Vagina (tissue), 2 donors: ENCODE measurements at regions not wholly inside any gene's neighbourhood (a gene's known extent, or its start where the extent isn't known, plus 50 kb on each side); places are given as distances from the start of the nearest gene placed in this dataset.

Experiments used
- DNase-seq, 2 donors: peaks; one replicate each; pipeline ENCODE4 v3.0.0-alpha.2; 2017; ENCODE audit errors: extremely low spot score in 2 of 2
- H3K27ac ChIP-seq: fragments of 200-600 bp; sonication (generic); one replicate; pipeline ENCODE4 v1.5.1; 2019
- H3K27me3 ChIP-seq: fragments of 200-600 bp; sonication (generic); one replicate; pipeline ENCODE4 v1.5.1; 2019
- H3K36me3 ChIP-seq, 2 donors: fragments of 200-600 bp; sonication (generic); one replicate each; pipeline ENCODE4 v1.5.1; 2017 to 2019
- H3K4me1 ChIP-seq: fragments of 200-600 bp; sonication (generic); one replicate; pipeline ENCODE4 v1.5.1; 2019
- H3K4me3 ChIP-seq, 2 donors: fragments of 200-600 bp; sonication (generic); 1 replicate in 1 of 2; 2 replicates in 1 of 2; pipeline ENCODE4 v1.5.1; 2016 to 2019
- H3K9me3 ChIP-seq: fragments of 200-600 bp; sonication (generic); one replicate; pipeline ENCODE4 v1.5.1; 2019
- CTCF ChIP-seq, 3 experiments: fragments of 450-650 bp in 2 of 3; fragments of 200-600 bp in 1 of 3; sonication (generic) in 1 of 3; IDR thresholded peaks; one replicate each; pipeline ENCODE4 v1.5.1; 2017 to 2019; ENCODE audit warnings: antibody characterized with exemption in 3 of 3, mild to moderate bottlenecking in 2 of 3, moderate library complexity in 2 of 3
- POLR2A ChIP-seq, 2 donors: fragments of 450-650 bp; IDR thresholded peaks; one replicate each; pipeline ENCODE4 v1.6.1; 2017; ENCODE audit warnings: antibody characterized with exemption in 2 of 2, mild to moderate bottlenecking in 2 of 2, moderate library complexity in 2 of 2
- POLR2AphosphoS5 ChIP-seq, 2 donors: sonication (generic); formaldehyde crosslinking; IDR thresholded peaks; one replicate each; pipeline ENCODE4 v1.9.0; 2017; ENCODE audit warnings: antibody characterized with exemption in 2 of 2, mild to moderate bottlenecking in 2 of 2, low read depth in 1 of 2; ENCODE audit not compliant: insufficient read depth in 1 of 2
- intact Hi-C: fragments of 100-400 bp; cut with DNase I; formaldehyde crosslinking; loops from one replicate; pipeline ENCODE4 v1.15.1; 2023

GRCh38 chr3:194928831-194929577, 243.3 kb downstream of the FAM43A start:
- no peak overlapping the region for H3K4me3 ChIP-seq
- H3K9me3 ChIP-seq, result no peaks in the 10 kb centered on the region
- peak in 1 of 2 donors; percentile 72 for DNase-seq
- H3K36me3 ChIP-seq, result no peaks in the 10 kb centered on the region
- TF ChIP-seq POLR2AphosphoS5 (IDR thresholded peaks at IDR 0.05; ENCODE audit: insufficient read depth in 1 of 2, low read depth in 1 of 2), result no peak
- TF ChIP-seq POLR2A (IDR thresholded peaks at IDR 0.05), result no peak
- no peak for TF ChIP-seq CTCF (IDR thresholded peaks at IDR 0.05)
- H3K27me3 ChIP-seq, result no peaks in the 10 kb centered on the region
- H3K27ac ChIP-seq, result no peak overlapping the region
- intact Hi-C loops, result no loop called here
- peaks cover 33% of the 10 kb centered on the region for H3K4me1 ChIP-seq

- Histone ChIP-seq H3K4me1 (peaks cover 33% of the 10 kb centered on the region), H3K4me3 (no peak overlapping the region), H3K9me3 (no peaks in the 10 kb centered on the region), H3K27me3 (no peaks in the 10 kb centered on the region), H3K36me3 (no peaks in the 10 kb centered on the region), H3K27ac (no peak overlapping the region)
- TF ChIP-seq POLR2AphosphoS5 (IDR thresholded peaks at IDR 0.05; ENCODE audit: insufficient read depth in 1 of 2, low read depth in 1 of 2) (no peak), CTCF (IDR thresholded peaks at IDR 0.05) (no peak), POLR2A (IDR thresholded peaks at IDR 0.05) (no peak)
- no peak for DNase-seq
- intact Hi-C loops, result no loop called here
These were observed 243.9 kb downstream of the FAM43A start for GRCh38 chr3:194929578-194929960.

- intact Hi-C loops, result no loop called here
- Histone ChIP-seq H3K4me1 (peaks cover 33% of the 10 kb centered on the region), H3K27me3 (no peaks in the 10 kb centered on the region), H3K36me3 (no peaks in the 10 kb centered on the region), H3K9me3 (no peaks in the 10 kb centered on the region), H3K27ac (peak overlapping the region; percentile 28), H3K4me3 (no peak overlapping the region)
- TF ChIP-seq POLR2AphosphoS5 (IDR thresholded peaks at IDR 0.05; ENCODE audit: insufficient read depth in 1 of 2, low read depth in 1 of 2) (peak in 1 of 2 donors; percentile 67), CTCF (IDR thresholded peaks at IDR 0.05) (no peak)
- peak in 1 of 2 donors; percentile 74 for DNase-seq
These were observed 244.9 kb downstream of the FAM43A start for GRCh38 chr3:194930377-194931204.

GRCh38 chr3:194931347-194931746, 245.7 kb downstream of the FAM43A start:
- Histone ChIP-seq H3K4me1 (peaks cover 33% of the 10 kb centered on the region), H3K9me3 (no peaks in the 10 kb centered on the region), H3K4me3 (no peak overlapping the region), H3K27me3 (no peaks in the 10 kb centered on the region), H3K27ac (no peak overlapping the region), H3K36me3 (no peaks in the 10 kb centered on the region)
- TF ChIP-seq POLR2A (IDR thresholded peaks at IDR 0.05) (no peak), POLR2AphosphoS5 (IDR thresholded peaks at IDR 0.05; ENCODE audit: insufficient read depth in 1 of 2, low read depth in 1 of 2) (no peak), CTCF (IDR thresholded peaks at IDR 0.05) (no peak)
- intact Hi-C loops, result no loop called here
- no peak for DNase-seq

- TF ChIP-seq POLR2AphosphoS5 (IDR thresholded peaks at IDR 0.05; ENCODE audit: insufficient read depth in 1 of 2, low read depth in 1 of 2) (no peak), POLR2A (IDR thresholded peaks at IDR 0.05) (no peak)
These were observed 246.2 kb downstream of the FAM43A start for GRCh38 chr3:194931865-194932264.

More at GRCh38 chr3:194931865-194932264, 246.2 kb downstream of the FAM43A start:
- Histone ChIP-seq H3K27me3 (no peaks in the 10 kb centered on the region), H3K4me3 (no peak overlapping the region), H3K36me3 (no peaks in the 10 kb centered on the region), H3K9me3 (no peaks in the 10 kb centered on the region), H3K27ac (no peak overlapping the region), H3K4me1 (peaks cover 33% of the 10 kb centered on the region)
- peak in 1 of 2 donors; percentile 77 for DNase-seq
- intact Hi-C loops, result no loop called here
